ENCODE measurements at regions not wholly inside any gene's neighbourhood (a gene's known extent, or its start where the extent isn't known, plus 50 kb on each side); places are given as distances from the start of the nearest gene placed in this dataset.

GRCh38 chr5:27821681-27822080 lies 783.3 kb upstream of the CDH9 start:
- no peaks in the 10 kb centered on the region for H3K4me1 ChIP-seq (ENCODE audit: control insufficient read depth, insufficient read depth, low read depth, low read length)
- no peak overlapping the region for H4K91ac ChIP-seq (ENCODE audit: low read length)
- H3K9ac ChIP-seq (ENCODE audit: low read length), result no peak overlapping the region
- no peak overlapping the region for H3K27ac ChIP-seq (ENCODE audit: low read length, poor library complexity, severe bottlenecking)
- H2BK120ac ChIP-seq (ENCODE audit: low read depth, low read length), result no peak overlapping the region
- WGBS, result 15% methylated on average over 2 of the region's 2 CpGs
- peak; percentile 49 for DNase-seq
- no peak overlapping the region for H2BK5ac ChIP-seq (ENCODE audit: low read depth, low read length, poor library complexity, severe bottlenecking)
- H3K79me1 ChIP-seq (replicated peaks; ENCODE audit: low read length, poor library complexity, severe bottlenecking), result no peaks in the 10 kb centered on the region
- H2BK15ac ChIP-seq (ENCODE audit: low read depth, poor library complexity, severe bottlenecking), result no peak overlapping the region
- no peak overlapping the region for H3K4me2 ChIP-seq (ENCODE audit: low read length, poor library complexity, severe bottlenecking)
- H2AFZ ChIP-seq (ENCODE audit: low read depth, low read length), result no peak overlapping the region
- no peak overlapping the region for H3K14ac ChIP-seq (ENCODE audit: low read length in 2 of 2)
- H3K9me3 ChIP-seq (ENCODE audit: control insufficient read depth, low read length), result no peaks in the 10 kb centered on the region
- H2BK12ac ChIP-seq (ENCODE audit: low read length in 2 of 2), result no peak overlapping the region
- H3K18ac ChIP-seq (ENCODE audit: low read depth in 1 of 2, low read length in 2 of 2), result no peak overlapping the region
- H3K23ac ChIP-seq (ENCODE audit: low read length in 2 of 2), result no peak overlapping the region
- no peak overlapping the region for H2AK5ac ChIP-seq (ENCODE audit: low read length, severe bottlenecking)
- no peaks in the 10 kb centered on the region for H3K36me3 ChIP-seq (ENCODE audit: control insufficient read depth in 1 of 2, insufficient read depth in 2 of 2, low read depth in 1 of 2, low read length in 2 of 2)
- H3K27me3 ChIP-seq (ENCODE audit: control insufficient read depth in 1 of 2, insufficient read depth in 1 of 2, low read length in 2 of 2), result no peaks in the 10 kb centered on the region
- no peak overlapping the region for H3K4ac ChIP-seq (ENCODE audit: low read depth in 1 of 2, low read length in 2 of 2)
- no peak overlapping the region for H4K8ac ChIP-seq (ENCODE audit: low read length)
- H3K4me3 ChIP-seq (ENCODE audit: insufficient read depth in 1 of 2, low read depth in 1 of 2, low read length in 2 of 2), result no peak overlapping the region

DNA sequence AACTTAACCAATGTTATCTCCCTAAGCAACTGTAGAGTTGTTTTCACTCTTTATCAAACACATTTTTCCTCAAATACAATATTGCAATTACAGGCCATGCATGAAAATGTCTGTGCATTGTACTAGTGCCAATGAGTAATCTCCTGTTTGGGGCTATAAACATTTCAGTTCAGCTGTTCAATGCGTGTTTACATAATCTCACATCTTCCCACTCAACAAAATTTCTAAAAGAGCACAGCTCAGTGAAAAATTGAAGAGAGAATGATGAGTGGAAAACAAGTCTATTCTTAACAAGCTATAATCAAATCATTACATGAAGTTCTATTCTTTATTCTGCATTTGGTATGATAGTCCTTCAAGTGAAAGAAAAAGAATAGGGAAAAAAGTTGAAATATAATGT lies 780.5 kb upstream of the CDH9 start:
- no peak overlapping the region for H3K4me2 ChIP-seq (ENCODE audit: low read length, poor library complexity, severe bottlenecking)
- H3K79me1 ChIP-seq (replicated peaks; ENCODE audit: low read length, poor library complexity, severe bottlenecking), result no peaks in the 10 kb centered on the region
- no peak overlapping the region for H3K9ac ChIP-seq (ENCODE audit: low read length)

DNA sequence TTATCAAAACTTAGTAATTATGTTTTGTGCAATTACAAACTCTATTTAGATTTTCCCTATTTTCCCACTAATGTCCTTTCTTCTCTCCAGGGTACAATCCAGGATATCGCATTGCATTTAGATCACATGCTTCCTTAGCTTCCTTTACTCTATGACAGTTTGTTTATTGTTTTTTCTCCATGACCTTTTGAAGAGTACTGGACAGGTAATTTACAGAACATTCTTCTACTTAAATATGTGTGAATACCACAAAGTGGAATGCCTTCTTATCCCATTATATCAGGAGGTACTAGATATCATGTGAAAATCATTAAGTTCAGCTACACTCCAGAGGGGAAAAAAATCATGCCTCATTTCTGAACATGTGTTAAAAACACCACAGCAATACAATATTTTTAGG lies 776.6 kb upstream of the CDH9 start:
- no peak overlapping the region for H3K18ac ChIP-seq (ENCODE audit: low read depth in 1 of 2, low read length in 2 of 2)
- no peak overlapping the region for H2BK5ac ChIP-seq (ENCODE audit: low read depth, low read length, poor library complexity, severe bottlenecking)
- no peaks in the 10 kb centered on the region for H3K79me1 ChIP-seq (replicated peaks; ENCODE audit: low read length, poor library complexity, severe bottlenecking)
- no peak overlapping the region for H3K27ac ChIP-seq (ENCODE audit: low read length, poor library complexity, severe bottlenecking)
- no peak overlapping the region for H3K14ac ChIP-seq (ENCODE audit: low read length in 2 of 2)
- H4K8ac ChIP-seq (ENCODE audit: low read length), result no peak overlapping the region
- H3K4me3 ChIP-seq (ENCODE audit: insufficient read depth in 1 of 2, low read depth in 1 of 2, low read length in 2 of 2), result no peak overlapping the region
- no CpG with 5 or more reads among the region's 1 CpG for WGBS
- H3K9ac ChIP-seq (ENCODE audit: low read length), result no peak overlapping the region
- no peak overlapping the region for H3K23ac ChIP-seq (ENCODE audit: low read length in 2 of 2)
- no peak overlapping the region for H4K91ac ChIP-seq (ENCODE audit: low read length)
- H3K4me1 ChIP-seq (ENCODE audit: control insufficient read depth, insufficient read depth, low read depth, low read length), result no peaks in the 10 kb centered on the region
- no peak overlapping the region for H2BK15ac ChIP-seq (ENCODE audit: low read depth, poor library complexity, severe bottlenecking)
- H3K4ac ChIP-seq (ENCODE audit: low read depth in 1 of 2, low read length in 2 of 2), result no peak overlapping the region
- no peak overlapping the region for H3K4me2 ChIP-seq (ENCODE audit: low read length, poor library complexity, severe bottlenecking)
- H2BK120ac ChIP-seq (ENCODE audit: low read depth, low read length), result no peak overlapping the region
- no peaks in the 10 kb centered on the region for H3K36me3 ChIP-seq (ENCODE audit: control insufficient read depth in 1 of 2, insufficient read depth in 2 of 2, low read depth in 1 of 2, low read length in 2 of 2)
- no peak overlapping the region for H2BK12ac ChIP-seq (ENCODE audit: low read length in 2 of 2)
- no peak for DNase-seq
- H3K9me3 ChIP-seq (ENCODE audit: control insufficient read depth, low read length), result no peaks in the 10 kb centered on the region
- H3K27me3 ChIP-seq (ENCODE audit: control insufficient read depth in 1 of 2, insufficient read depth in 1 of 2, low read length in 2 of 2), result no peaks in the 10 kb centered on the region
- no peak overlapping the region for H2AK5ac ChIP-seq (ENCODE audit: low read length, severe bottlenecking)
- H2AFZ ChIP-seq (ENCODE audit: low read depth, low read length), result no peak overlapping the region

More for the DNA sequence above, 780.5 kb upstream of the CDH9 start:
- 20% methylated on average over 1 of the region's 1 CpG for WGBS
- peak; percentile 6 for DNase-seq
- H3K27me3 ChIP-seq (ENCODE audit: control insufficient read depth in 1 of 2, insufficient read depth in 1 of 2, low read length in 2 of 2), result no peaks in the 10 kb centered on the region
- no peak overlapping the region for H2BK5ac ChIP-seq (ENCODE audit: low read depth, low read length, poor library complexity, severe bottlenecking)
- no peak overlapping the region for H3K23ac ChIP-seq (ENCODE audit: low read length in 2 of 2)
- no peak overlapping the region for H3K14ac ChIP-seq (ENCODE audit: low read length in 2 of 2)
- no peak overlapping the region for H2BK12ac ChIP-seq (ENCODE audit: low read length in 2 of 2)
- H2BK15ac ChIP-seq (ENCODE audit: low read depth, poor library complexity, severe bottlenecking), result no peak overlapping the region
- H3K27ac ChIP-seq (ENCODE audit: low read length, poor library complexity, severe bottlenecking), result no peak overlapping the region
- no peaks in the 10 kb centered on the region for H3K4me1 ChIP-seq (ENCODE audit: control insufficient read depth, insufficient read depth, low read depth, low read length)
- no peak overlapping the region for H2BK120ac ChIP-seq (ENCODE audit: low read depth, low read length)
- no peak overlapping the region for H3K4me3 ChIP-seq (ENCODE audit: insufficient read depth in 1 of 2, low read depth in 1 of 2, low read length in 2 of 2)
- H2AFZ ChIP-seq (ENCODE audit: low read depth, low read length), result no peak overlapping the region
- H3K18ac ChIP-seq (ENCODE audit: low read depth in 1 of 2, low read length in 2 of 2), result no peak overlapping the region
- H4K8ac ChIP-seq (ENCODE audit: low read length), result no peak overlapping the region
- no peaks in the 10 kb centered on the region for H3K36me3 ChIP-seq (ENCODE audit: control insufficient read depth in 1 of 2, insufficient read depth in 2 of 2, low read depth in 1 of 2, low read length in 2 of 2)
- H2AK5ac ChIP-seq (ENCODE audit: low read length, severe bottlenecking), result no peak overlapping the region
- no peaks in the 10 kb centered on the region for H3K9me3 ChIP-seq (ENCODE audit: control insufficient read depth, low read length)
- H3K4ac ChIP-seq (ENCODE audit: low read depth in 1 of 2, low read length in 2 of 2), result no peak overlapping the region
- H4K91ac ChIP-seq (ENCODE audit: low read length), result no peak overlapping the region

DNA sequence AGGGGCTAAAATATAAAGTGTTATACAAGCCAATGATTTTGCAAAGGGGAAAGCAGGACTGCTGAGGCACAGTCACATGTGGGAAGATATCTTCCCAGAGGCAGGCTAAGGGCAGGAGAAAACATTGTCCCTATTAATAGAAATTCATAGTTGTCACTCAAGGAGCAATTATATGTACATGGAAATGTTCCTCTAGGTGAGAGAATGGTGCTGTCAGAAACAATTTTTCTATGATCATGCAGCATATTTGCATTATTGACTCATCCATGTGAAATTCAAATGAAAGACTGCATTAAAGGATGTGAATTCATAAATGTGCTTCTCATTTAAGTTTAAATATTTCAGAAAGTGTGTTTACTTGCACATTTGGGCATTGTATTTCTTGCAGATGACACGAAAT lies 775.9 kb upstream of the CDH9 start:
- DNase-seq, result no peak
- H3K27me3 ChIP-seq (ENCODE audit: control insufficient read depth in 1 of 2, insufficient read depth in 1 of 2, low read length in 2 of 2), result no peaks in the 10 kb centered on the region
- no peaks in the 10 kb centered on the region for H3K36me3 ChIP-seq (ENCODE audit: control insufficient read depth in 1 of 2, insufficient read depth in 2 of 2, low read depth in 1 of 2, low read length in 2 of 2)
- H3K79me1 ChIP-seq (replicated peaks; ENCODE audit: low read length, poor library complexity, severe bottlenecking), result no peaks in the 10 kb centered on the region
- H2AFZ ChIP-seq (ENCODE audit: low read depth, low read length), result no peak overlapping the region
- no peak overlapping the region for H2BK120ac ChIP-seq (ENCODE audit: low read depth, low read length)
- no peak overlapping the region for H2BK12ac ChIP-seq (ENCODE audit: low read length in 2 of 2)
- H3K23ac ChIP-seq (ENCODE audit: low read length in 2 of 2), result no peak overlapping the region
- H2BK5ac ChIP-seq (ENCODE audit: low read depth, low read length, poor library complexity, severe bottlenecking), result no peak overlapping the region
- H4K91ac ChIP-seq (ENCODE audit: low read length), result no peak overlapping the region
- H3K14ac ChIP-seq (ENCODE audit: low read length in 2 of 2), result no peak overlapping the region
- H3K4me3 ChIP-seq (ENCODE audit: insufficient read depth in 1 of 2, low read depth in 1 of 2, low read length in 2 of 2), result no peak overlapping the region
- no peaks in the 10 kb centered on the region for H3K9me3 ChIP-seq (ENCODE audit: control insufficient read depth, low read length)
- H3K27ac ChIP-seq (ENCODE audit: low read length, poor library complexity, severe bottlenecking), result no peak overlapping the region
- H2BK15ac ChIP-seq (ENCODE audit: low read depth, poor library complexity, severe bottlenecking), result no peak overlapping the region
- no peaks in the 10 kb centered on the region for H3K4me1 ChIP-seq (ENCODE audit: control insufficient read depth, insufficient read depth, low read depth, low read length)
- 100% methylated on average over 1 of the region's 1 CpG for WGBS
- no peak overlapping the region for H2AK5ac ChIP-seq (ENCODE audit: low read length, severe bottlenecking)
- no peak overlapping the region for H3K4me2 ChIP-seq (ENCODE audit: low read length, poor library complexity, severe bottlenecking)
- no peak overlapping the region for H3K4ac ChIP-seq (ENCODE audit: low read depth in 1 of 2, low read length in 2 of 2)
- no peak overlapping the region for H4K8ac ChIP-seq (ENCODE audit: low read length)
- no peak overlapping the region for H3K9ac ChIP-seq (ENCODE audit: low read length)
- H3K18ac ChIP-seq (ENCODE audit: low read depth in 1 of 2, low read length in 2 of 2), result no peak overlapping the region
